Nephron (organoid): ENCODE measurements at regions not wholly inside any gene's neighbourhood (a gene's known extent, or its start where the extent isn't known, plus 50 kb on each side); places are given as distances from the start of the nearest gene placed in this dataset.

Experiments used
- H3K27ac Mint-ChIP-seq, 3 experiments: 2 replicates each; pipeline ENCODE4 v1.8.0; 2020; ENCODE audit warnings: mixed read lengths in 3 of 3, mild to moderate bottlenecking in 2 of 3, moderate library complexity in 1 of 3
- H3K27me3 Mint-ChIP-seq: 2 replicates; pipeline ENCODE4 v1.8.0; 2021; ENCODE audit warnings: low read depth, mild to moderate bottlenecking, moderate library complexity, mixed read lengths
- H3K36me3 Mint-ChIP-seq: 2 replicates; pipeline ENCODE4 v1.8.0; 2020; ENCODE audit warnings: low read depth, mixed read lengths
- H3K4me1 Mint-ChIP-seq: 2 replicates; pipeline ENCODE4 v1.8.0; 2020; ENCODE audit warnings: mixed read lengths
- H3K4me3 Mint-ChIP-seq, 3 experiments: 2 replicates each; pipeline ENCODE4 v1.8.0; 2020; ENCODE audit warnings: mild to moderate bottlenecking in 3 of 3, mixed read lengths in 3 of 3, moderate library complexity in 2 of 3
- H3K9me3 Mint-ChIP-seq: 2 replicates; pipeline ENCODE4 v1.8.0; 2020; ENCODE audit warnings: mixed read lengths
- TF ChIP-seq, protein P1 (sequence below), 3 experiments: fragments of 200-600 bp; sonication (generic); IDR thresholded peaks; one replicate each; pipeline ENCODE4 v1.5.0; 2021; ENCODE audit warnings: antibody characterized with exemption in 3 of 3; ENCODE audit not compliant: unreplicated experiment in 3 of 3

DNA sequence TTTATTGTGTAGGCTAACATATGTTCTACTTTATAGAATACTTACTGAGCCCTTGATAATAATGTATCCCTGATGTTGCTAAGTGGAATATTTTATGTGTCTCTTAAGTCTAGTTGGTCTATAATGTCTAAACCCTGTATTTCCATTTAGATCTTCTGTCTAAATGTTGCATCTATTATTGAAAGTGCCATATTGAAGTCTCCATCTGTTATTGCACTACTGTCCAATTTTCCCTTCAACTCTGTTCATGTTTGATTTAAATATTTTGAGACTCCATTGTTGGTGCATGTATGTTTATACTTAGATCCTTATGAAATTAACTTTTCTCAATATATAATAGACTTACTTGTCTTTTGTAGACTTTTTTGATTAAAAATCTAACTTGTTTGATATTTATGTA lies 924.5 kb upstream of the KCND2 start:
- H3K4me1 Mint-ChIP-seq, result no peaks in the 10 kb centered on the region
- no peak overlapping the region for H3K4me3 Mint-ChIP-seq

DNA sequence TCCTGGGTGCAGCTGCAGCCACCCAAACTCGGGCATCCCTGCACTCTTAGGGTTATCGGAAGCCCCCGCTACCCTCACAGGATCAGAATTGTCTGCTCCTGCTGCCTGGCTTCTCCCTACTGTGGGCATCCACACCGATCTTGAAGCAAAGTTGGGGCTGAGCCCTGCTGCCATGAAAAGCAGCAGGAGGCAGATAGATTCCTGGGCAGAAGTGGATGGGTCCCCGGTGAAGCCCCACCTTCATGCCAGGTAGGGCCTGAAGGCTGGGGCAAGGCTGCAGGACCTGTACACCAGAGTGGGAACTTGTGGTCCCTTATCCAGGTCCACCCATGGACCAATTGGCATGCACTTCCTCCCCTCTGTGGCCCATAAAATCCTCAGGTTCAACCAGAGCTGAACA lies 922.6 kb upstream of the KCND2 start:
- Mint-ChIP-seq H3K36me3 (no peaks in the 10 kb centered on the region), H3K27me3 (no peaks in the 10 kb centered on the region), H3K9me3 (no peaks in the 10 kb centered on the region)

More for the DNA sequence above, 924.5 kb upstream of the KCND2 start:
- no peaks in the 10 kb centered on the region for H3K9me3 Mint-ChIP-seq
- TF ChIP-seq, protein P1, sequence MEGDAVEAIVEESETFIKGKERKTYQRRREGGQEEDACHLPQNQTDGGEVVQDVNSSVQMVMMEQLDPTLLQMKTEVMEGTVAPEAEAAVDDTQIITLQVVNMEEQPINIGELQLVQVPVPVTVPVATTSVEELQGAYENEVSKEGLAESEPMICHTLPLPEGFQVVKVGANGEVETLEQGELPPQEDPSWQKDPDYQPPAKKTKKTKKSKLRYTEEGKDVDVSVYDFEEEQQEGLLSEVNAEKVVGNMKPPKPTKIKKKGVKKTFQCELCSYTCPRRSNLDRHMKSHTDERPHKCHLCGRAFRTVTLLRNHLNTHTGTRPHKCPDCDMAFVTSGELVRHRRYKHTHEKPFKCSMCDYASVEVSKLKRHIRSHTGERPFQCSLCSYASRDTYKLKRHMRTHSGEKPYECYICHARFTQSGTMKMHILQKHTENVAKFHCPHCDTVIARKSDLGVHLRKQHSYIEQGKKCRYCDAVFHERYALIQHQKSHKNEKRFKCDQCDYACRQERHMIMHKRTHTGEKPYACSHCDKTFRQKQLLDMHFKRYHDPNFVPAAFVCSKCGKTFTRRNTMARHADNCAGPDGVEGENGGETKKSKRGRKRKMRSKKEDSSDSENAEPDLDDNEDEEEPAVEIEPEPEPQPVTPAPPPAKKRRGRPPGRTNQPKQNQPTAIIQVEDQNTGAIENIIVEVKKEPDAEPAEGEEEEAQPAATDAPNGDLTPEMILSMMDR (IDR thresholded peaks at IDR 0.05; ENCODE audit: unreplicated experiment in 3 of 3), result no peak
- no peak overlapping the region for H3K27ac Mint-ChIP-seq
- H3K36me3 Mint-ChIP-seq, result no peaks in the 10 kb centered on the region
- H3K27me3 Mint-ChIP-seq, result no peaks in the 10 kb centered on the region

DNA sequence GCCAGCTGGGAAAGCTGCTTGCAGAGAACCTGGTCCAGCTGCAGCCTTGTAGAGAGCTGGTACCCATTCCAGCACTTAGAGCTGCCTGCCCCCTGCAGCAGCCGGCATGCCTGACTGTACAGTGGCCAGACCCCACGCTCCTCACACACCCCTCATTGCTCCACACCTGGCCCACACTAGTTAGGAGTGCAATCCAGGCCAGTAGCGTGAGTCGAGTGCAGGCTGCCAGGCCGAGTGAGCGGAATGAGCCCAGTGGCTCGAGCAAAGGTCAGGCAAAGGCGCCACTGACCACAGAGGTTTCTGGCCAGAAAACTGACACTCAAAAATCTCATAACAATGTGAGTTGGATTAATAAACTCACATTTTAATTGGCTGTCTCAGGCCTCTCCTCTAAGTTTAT lies 921.7 kb upstream of the KCND2 start:
- H3K4me3 Mint-ChIP-seq, result no peak overlapping the region
- H3K27me3 Mint-ChIP-seq, result no peaks in the 10 kb centered on the region
- H3K9me3 Mint-ChIP-seq, result no peaks in the 10 kb centered on the region
- H3K36me3 Mint-ChIP-seq, result no peaks in the 10 kb centered on the region
- TF ChIP-seq, protein P1 (IDR thresholded peaks at IDR 0.05; ENCODE audit: unreplicated experiment in 3 of 3), result no peak
- H3K4me1 Mint-ChIP-seq, result no peaks in the 10 kb centered on the region
- H3K27ac Mint-ChIP-seq, result no peak overlapping the region

More for the DNA sequence above, 922.6 kb upstream of the KCND2 start:
- Mint-ChIP-seq H3K4me1 (no peaks in the 10 kb centered on the region), H3K4me3 (no peak overlapping the region), H3K27ac (no peak overlapping the region)
- TF ChIP-seq, protein P1 (IDR thresholded peaks at IDR 0.05; ENCODE audit: unreplicated experiment in 3 of 3), result no peak

DNA sequence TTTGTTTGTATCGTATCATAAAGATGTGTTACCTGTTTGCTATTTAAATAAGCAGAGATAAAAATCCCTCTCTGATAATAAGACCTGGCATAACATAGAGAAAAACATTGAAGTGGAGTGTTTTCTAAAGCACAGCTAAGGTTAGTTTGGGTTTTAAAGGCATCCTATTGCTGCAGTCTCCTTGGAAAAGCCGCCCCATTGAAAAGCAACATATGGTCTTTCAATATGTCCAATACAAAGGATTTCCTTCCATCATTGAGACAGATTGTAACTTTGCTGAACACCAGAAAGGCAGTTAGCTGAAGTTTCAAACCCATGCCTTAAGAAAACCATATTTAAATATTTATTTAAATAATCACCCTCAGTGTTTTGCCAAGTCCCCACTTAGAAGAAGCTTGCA lies 898.5 kb upstream of the KCND2 start:
- Mint-ChIP-seq H3K27me3 (no peaks in the 10 kb centered on the region), H3K4me3 (no peak overlapping the region), H3K27ac (no peak overlapping the region), H3K36me3 (no peaks in the 10 kb centered on the region), H3K4me1 (no peaks in the 10 kb centered on the region), H3K9me3 (no peaks in the 10 kb centered on the region)
- TF ChIP-seq, protein P1 (IDR thresholded peaks at IDR 0.05; ENCODE audit: unreplicated experiment in 3 of 3), result no peak

DNA sequence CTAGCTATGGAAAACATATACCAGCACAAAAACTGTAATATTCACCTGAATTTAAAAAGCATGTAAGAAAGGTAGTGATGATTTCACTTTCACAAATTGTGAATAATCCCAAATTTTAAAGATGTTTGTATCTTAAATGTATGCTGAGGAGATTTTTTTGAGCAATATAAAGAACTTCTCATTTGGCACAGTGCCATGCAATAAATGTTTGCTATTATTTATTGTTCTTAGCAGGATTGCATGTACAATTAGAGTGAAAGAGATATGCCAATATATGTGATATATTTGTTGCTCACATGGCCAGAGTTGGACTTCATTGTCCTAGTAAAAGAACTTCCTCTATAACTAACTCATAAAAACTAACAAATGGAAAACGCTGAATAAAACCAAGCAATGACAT lies 895.1 kb upstream of the KCND2 start:
- Mint-ChIP-seq H3K9me3 (no peaks in the 10 kb centered on the region), H3K27me3 (no peaks in the 10 kb centered on the region), H3K36me3 (no peaks in the 10 kb centered on the region), H3K27ac (no peak overlapping the region), H3K4me1 (no peaks in the 10 kb centered on the region), H3K4me3 (no peak overlapping the region)
- TF ChIP-seq, protein P1 (IDR thresholded peaks at IDR 0.05; ENCODE audit: unreplicated experiment in 3 of 3), result no peak

DNA sequence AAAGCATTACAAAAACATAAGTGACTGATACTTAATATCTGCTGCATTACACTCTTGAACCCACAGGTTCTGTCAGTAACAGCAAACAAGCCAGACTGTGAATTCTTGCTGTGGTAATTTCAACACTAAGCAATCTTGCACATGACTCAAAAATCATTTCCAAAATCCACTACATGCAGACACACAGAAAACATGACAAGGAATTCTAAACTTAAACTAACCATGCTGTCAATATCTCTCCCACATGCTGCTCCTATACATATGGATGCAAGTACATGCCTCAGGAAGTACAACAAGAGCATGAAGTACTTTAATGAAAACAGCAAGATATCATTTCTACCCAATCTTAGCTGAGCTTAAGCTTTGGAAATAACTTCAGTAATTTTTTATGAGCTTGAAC lies 890.2 kb upstream of the KCND2 start:
- Mint-ChIP-seq H3K4me3 (no peak overlapping the region), H3K36me3 (no peaks in the 10 kb centered on the region), H3K4me1 (no peaks in the 10 kb centered on the region), H3K9me3 (no peaks in the 10 kb centered on the region), H3K27me3 (no peaks in the 10 kb centered on the region), H3K27ac (no peak overlapping the region)
- TF ChIP-seq, protein P1 (IDR thresholded peaks at IDR 0.05; ENCODE audit: unreplicated experiment in 3 of 3), result no peak
